Lung (tissue), 11 donors: ENCODE measurements at regions not wholly inside any gene's neighbourhood (a gene's known extent, or its start where the extent isn't known, plus 50 kb on each side); places are given as distances from the start of the nearest gene placed in this dataset.

Source experiments
- ATAC-seq: fragments of 200-7000 bp; cut with Tn5 transposase; one replicate; pipeline ENCODE4 v1.9.1; 2020; ENCODE audit warnings: moderate number of reproducible peaks; ENCODE audit not compliant: insufficient read depth, low FRiP score
- DNase-seq, 3 donors: peaks; one replicate each; pipeline ENCODE4 v3.0.0-alpha.2; 2013 to 2017
- H3K27ac ChIP-seq, 2 donors: one replicate each; pipeline ENCODE4 v1.5.1; 2013; ENCODE audit warnings: mild to moderate bottlenecking in 2 of 2, moderate library complexity in 2 of 2, control low read depth in 1 of 2, inconsistent platforms in 1 of 2, low read depth in 1 of 2, low read length in 1 of 2
- H3K27me3 ChIP-seq, 3 donors: one replicate each; pipeline ENCODE4 v1.5.1; 2013; ENCODE audit warnings: low read length in 2 of 3; ENCODE audit not compliant: control insufficient read depth in 3 of 3, insufficient read depth in 3 of 3
- H3K36me3 ChIP-seq, 4 donors: one replicate each; pipeline ENCODE4 v1.5.1; 2013; ENCODE audit warnings: low read length in 4 of 4, mild to moderate bottlenecking in 1 of 4, moderate library complexity in 1 of 4; ENCODE audit not compliant: control insufficient read depth in 4 of 4, insufficient read depth in 4 of 4
- H3K4me1 ChIP-seq, 5 donors: one replicate each; pipeline ENCODE4 v1.5.1; 2013; ENCODE audit warnings: low read length in 5 of 5, mild to moderate bottlenecking in 2 of 5, moderate library complexity in 1 of 5; ENCODE audit not compliant: control insufficient read depth in 5 of 5, insufficient read depth in 5 of 5
- H3K4me3 ChIP-seq: one replicate; pipeline ENCODE4 v1.5.1; 2013; ENCODE audit warnings: mild to moderate bottlenecking, control low read depth, moderate library complexity
- H3K9ac ChIP-seq, 2 donors: one replicate each; pipeline ENCODE4 v1.5.1; 2013; ENCODE audit warnings: low read length in 2 of 2, control low read depth in 1 of 2; ENCODE audit not compliant: insufficient read depth in 1 of 2
- H3K9me3 ChIP-seq, 4 donors: one replicate each; pipeline ENCODE4 v1.5.1; 2013; ENCODE audit warnings: low read length in 3 of 4, mild to moderate bottlenecking in 1 of 4, moderate library complexity in 1 of 4; ENCODE audit not compliant: control insufficient read depth in 4 of 4, insufficient read depth in 3 of 4
- whole genome bisulfite sequencing, 2 donors: extraction: QIAGEN DNeasy Blood & Tissue Kit; methylation state at CpG; one replicate each; pipeline ENCODE4 v1.1.7; 2013; 5-methylcytosine and 5-hydroxymethylcytosine counted together
- TF ChIP-seq, protein P1 (sequence below): IDR thresholded peaks from 2 replicates; pipeline ENCODE4 v1.5.1; 2012; ENCODE audit warnings: mild to moderate bottlenecking; ENCODE audit errors: control extremely low read depth, extremely low read depth
- donor health status: control.
- donor health status: control.
- donor health status: Bipolar disorder and iron deficiency.
- donor health status: healthy.
- donor health status: DM: yes; HTN: yes; CAD: no.

DNA sequence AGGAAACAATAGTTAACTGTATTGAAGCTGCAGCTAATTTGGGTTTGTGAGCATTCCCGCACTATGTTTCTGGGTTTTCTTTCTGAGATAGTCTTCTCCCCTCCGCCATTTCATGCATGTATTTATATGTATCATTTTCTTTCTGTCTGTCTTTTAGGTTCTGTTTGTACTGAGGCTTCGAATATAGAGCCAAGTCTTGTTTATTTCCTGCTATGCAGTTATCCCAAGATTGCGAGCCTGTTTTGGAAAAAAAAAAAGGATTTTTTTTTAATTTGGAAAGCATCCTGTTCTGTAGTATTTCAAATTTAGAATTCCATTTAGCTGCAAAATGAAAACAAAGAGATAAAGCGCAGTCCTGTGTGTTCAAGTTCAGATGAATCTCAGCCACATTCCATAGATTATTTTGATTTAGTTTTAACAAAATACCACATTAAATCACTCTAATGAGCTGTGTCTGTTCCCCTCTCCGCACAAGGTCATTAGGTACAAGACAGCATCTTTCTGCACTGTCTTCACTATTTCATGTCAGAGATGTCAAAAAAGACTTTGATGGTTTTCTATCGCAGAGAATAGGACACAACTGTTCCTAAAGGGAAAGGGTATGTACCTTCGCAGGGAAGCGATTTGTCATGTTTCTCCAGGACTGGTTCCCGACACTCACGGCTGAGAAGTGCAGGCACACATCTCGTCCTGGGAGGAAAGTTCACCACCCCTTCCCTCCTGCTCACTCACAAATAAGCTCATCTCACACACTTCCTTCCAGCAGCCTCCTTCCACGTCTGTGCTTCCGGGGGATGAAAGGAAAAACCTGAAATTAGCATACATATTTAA is 443.4 kb downstream of the ZNF516 start:
- peak in 2 of 3 donors; percentile 68 to 76 for DNase-seq
- no peak overlapping the region for H3K4me3 ChIP-seq
- 52 to 66% methylated on average over 14 of the region's 14 CpGs for WGBS, 2 donors

GRCh38 chr18:76046221-76046620 is 448.8 kb downstream of the ZNF516 start:
- H3K4me1 ChIP-seq: peaks cover 0 to 27% (median 0%) of the 10 kb centered on the region in 5 donors
- H3K36me3 ChIP-seq: no peaks in the 10 kb centered on the region
- H3K4me3 ChIP-seq: no peak overlapping the region
- ATAC-seq (no peak), DNase-seq (peak in 2 of 3 donors; percentile 29 to 36)
- H3K9ac ChIP-seq: no peak overlapping the region
- TF ChIP-seq, protein P1, sequence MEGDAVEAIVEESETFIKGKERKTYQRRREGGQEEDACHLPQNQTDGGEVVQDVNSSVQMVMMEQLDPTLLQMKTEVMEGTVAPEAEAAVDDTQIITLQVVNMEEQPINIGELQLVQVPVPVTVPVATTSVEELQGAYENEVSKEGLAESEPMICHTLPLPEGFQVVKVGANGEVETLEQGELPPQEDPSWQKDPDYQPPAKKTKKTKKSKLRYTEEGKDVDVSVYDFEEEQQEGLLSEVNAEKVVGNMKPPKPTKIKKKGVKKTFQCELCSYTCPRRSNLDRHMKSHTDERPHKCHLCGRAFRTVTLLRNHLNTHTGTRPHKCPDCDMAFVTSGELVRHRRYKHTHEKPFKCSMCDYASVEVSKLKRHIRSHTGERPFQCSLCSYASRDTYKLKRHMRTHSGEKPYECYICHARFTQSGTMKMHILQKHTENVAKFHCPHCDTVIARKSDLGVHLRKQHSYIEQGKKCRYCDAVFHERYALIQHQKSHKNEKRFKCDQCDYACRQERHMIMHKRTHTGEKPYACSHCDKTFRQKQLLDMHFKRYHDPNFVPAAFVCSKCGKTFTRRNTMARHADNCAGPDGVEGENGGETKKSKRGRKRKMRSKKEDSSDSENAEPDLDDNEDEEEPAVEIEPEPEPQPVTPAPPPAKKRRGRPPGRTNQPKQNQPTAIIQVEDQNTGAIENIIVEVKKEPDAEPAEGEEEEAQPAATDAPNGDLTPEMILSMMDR: no peak
- H3K27ac ChIP-seq: no peak overlapping the region
- no peaks in the 10 kb centered on the region for H3K27me3 ChIP-seq
- 57 to 72% methylated on average over 4 of the region's 4 CpGs for WGBS, 2 donors
- no peaks in the 10 kb centered on the region for H3K9me3 ChIP-seq

More for the DNA sequence above, 443.4 kb downstream of the ZNF516 start:
- no peak for ATAC-seq
- Histone ChIP-seq H3K36me3 (no peaks in the 10 kb centered on the region), H3K9me3 (no peaks in the 10 kb centered on the region), H3K9ac (peak overlapping the region in 1 of 2 donors; percentile 47), H3K27ac (no peak overlapping the region), H3K4me1 (peaks cover 0 to 41% (median 9%) of the 10 kb centered on the region in 5 donors), H3K27me3 (no peaks in the 10 kb centered on the region)
- TF ChIP-seq, protein P1: no peak

DNA sequence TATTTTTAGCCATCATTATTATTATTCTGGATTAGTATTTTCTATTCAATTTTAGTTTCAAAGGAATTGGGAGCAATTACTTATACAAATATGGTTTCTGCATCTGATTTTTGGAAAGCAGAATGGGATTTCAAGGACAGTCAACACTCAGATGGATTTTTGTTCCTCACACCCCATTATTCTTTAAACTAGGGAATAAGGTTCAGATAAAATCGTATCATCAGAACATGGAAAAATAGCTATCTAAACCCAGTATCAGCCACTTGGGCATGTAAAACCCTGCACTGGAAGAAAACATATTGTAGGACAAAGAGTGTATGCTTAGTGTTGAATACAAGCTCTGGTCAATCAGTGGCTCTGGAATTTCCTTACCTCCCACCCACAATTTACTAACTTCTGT is 452.5 kb downstream of the ZNF516 start:
- WGBS, 2 donors: 0 to 44% methylated on average over 1 of the region's 1 CpG
- Histone ChIP-seq H3K36me3 (no peaks in the 10 kb centered on the region), H3K4me3 (no peak overlapping the region), H3K27ac (no peak overlapping the region), H3K4me1 (peaks cover 0 to 19% (median 0%) of the 10 kb centered on the region in 5 donors), H3K27me3 (no peaks in the 10 kb centered on the region), H3K9me3 (no peaks in the 10 kb centered on the region), H3K9ac (no peak overlapping the region)
- ATAC-seq: no peak
- DNase-seq: peak in 2 of 3 donors; percentile 58 to 76
- TF ChIP-seq, protein P1: no peak
